OCI-LY1 (cell line): ENCODE measurements at regions not wholly inside any gene's neighbourhood (a gene's known extent, or its start where the extent isn't known, plus 50 kb on each side); places are given as distances from the start of the nearest gene placed in this dataset.

Experiments
- H2AFZ ChIP-seq: fragments of 200-600 bp; sonication (generic), shearing (Covaris generic); 2 replicates; pipeline ENCODE4 v1.6.0; 2014; ENCODE audit warnings: antibody characterized with exemption, mild to moderate bottlenecking, low read length
- H3F3A ChIP-seq: fragments of 200-600 bp; sonication (generic), shearing (Covaris generic); 2 replicates; pipeline ENCODE4 v1.6.0; 2014; ENCODE audit warnings: mild to moderate bottlenecking, antibody characterized with exemption, low read length, moderate library complexity; ENCODE audit not compliant: insufficient read depth
- H3K27ac ChIP-seq: fragments of 200-600 bp; sonication (generic); 2 replicates; pipeline ENCODE4 v1.5.1; 2014; ENCODE audit warnings: low read length, mixed run types, mild to moderate bottlenecking, low read depth; ENCODE audit not compliant: poor library complexity, severe bottlenecking
- H3K27me3 ChIP-seq: fragments of 200-600 bp; sonication (generic); 2 replicates; pipeline ENCODE4 v1.6.0; 2014; ENCODE audit warnings: antibody characterized with exemption, mild to moderate bottlenecking, low read length, moderate library complexity; ENCODE audit not compliant: insufficient read depth
- H3K36me3 ChIP-seq: fragments of 200-600 bp; sonication (generic); 2 replicates; pipeline ENCODE4 v1.6.1; 2014; ENCODE audit warnings: mild to moderate bottlenecking, antibody characterized with exemption, low read length, moderate library complexity, mixed read lengths; ENCODE audit not compliant: insufficient read depth
- H3K4me1 ChIP-seq: fragments of 200-600 bp; sonication (generic); 2 replicates; pipeline ENCODE4 v1.5.1; 2014; ENCODE audit warnings: mild to moderate bottlenecking, low read length, moderate library complexity; ENCODE audit not compliant: insufficient read depth, severe bottlenecking
- H3K4me2 ChIP-seq: fragments of 200-600 bp; sonication (generic), shearing (Covaris generic); 2 replicates; pipeline ENCODE4 v1.6.1; 2014; ENCODE audit warnings: low read length
- H3K4me3 ChIP-seq: fragments of 200-600 bp; sonication (generic); 2 replicates; pipeline ENCODE4 v1.5.1; 2014; ENCODE audit warnings: low read length, low read depth, mild to moderate bottlenecking, mixed read lengths; ENCODE audit not compliant: poor library complexity, severe bottlenecking
- H3K79me2 ChIP-seq: fragments of 200-600 bp; shearing (Covaris generic); 2 replicates; pipeline ENCODE4 v1.6.1; 2016; ENCODE audit warnings: mixed run types, low read length, mixed read lengths; ENCODE audit not compliant: insufficient read depth
- H3K9ac ChIP-seq: fragments of 200-600 bp; sonication (generic), shearing (Covaris generic); 2 replicates; pipeline ENCODE4 v1.6.1; 2014; ENCODE audit warnings: mild to moderate bottlenecking, low read length, mixed read lengths
- H3K9me2 ChIP-seq: fragments of 200-600 bp; sonication (generic), shearing (Covaris generic); 2 replicates; pipeline ENCODE4 v1.6.1; 2014; ENCODE audit warnings: low read depth, mild to moderate bottlenecking, low read length, mixed read lengths
- H3K9me3 ChIP-seq: fragments of 200-600 bp; shearing (Covaris generic); 2 replicates; pipeline ENCODE4 v1.6.1; 2014; ENCODE audit warnings: low read length, mixed read lengths
- H4K20me1 ChIP-seq: fragments of 200-600 bp; sonication (generic), shearing (Covaris generic); 2 replicates; pipeline ENCODE4 v1.6.0; 2016; ENCODE audit warnings: mild to moderate bottlenecking, low read length; ENCODE audit not compliant: insufficient read depth
- CTCF ChIP-seq: fragments of 200-600 bp; sonication (generic), shearing (Covaris generic); IDR thresholded peaks from 2 replicates; pipeline ENCODE4 v1.5.1; 2017; ENCODE audit warnings: mild to moderate bottlenecking, antibody characterized with exemption, low read length, moderate library complexity, mixed read lengths
- EZH2 ChIP-seq: fragments of 200-600 bp; sonication (generic), shearing (Covaris generic); IDR thresholded peaks from 2 replicates; pipeline ENCODE4 v1.8.0; 2017; ENCODE audit warnings: borderline replicate concordance, mixed run types, mild to moderate bottlenecking, antibody characterized with exemption, low read length, moderate library complexity, mixed read lengths

GRCh38 chr5:27590503-27590902 lies 552.1 kb upstream of the CDH9 start:
- TF ChIP-seq EZH2 (no peak), CTCF (no peak)
- H3K9me3 ChIP-seq: no peaks in the 10 kb centered on the region
- H3K27me3 ChIP-seq: no peaks in the 10 kb centered on the region
- no peaks in the 10 kb centered on the region for H3F3A ChIP-seq
- no peak overlapping the region for H3K9ac ChIP-seq
- no peak overlapping the region for H2AFZ ChIP-seq
- no peaks in the 10 kb centered on the region for H4K20me1 ChIP-seq
- H3K4me2 ChIP-seq: no peak overlapping the region
- no peaks in the 10 kb centered on the region for H3K79me2 ChIP-seq
- H3K4me3 ChIP-seq: no peak overlapping the region
- no peaks in the 10 kb centered on the region for H3K36me3 ChIP-seq
- no peak overlapping the region for H3K27ac ChIP-seq
- H3K4me1 ChIP-seq: no peaks in the 10 kb centered on the region
- no peaks in the 10 kb centered on the region for H3K9me2 ChIP-seq

- no peak overlapping the region for H3K9ac ChIP-seq
- no peak for TF ChIP-seq CTCF
- TF ChIP-seq EZH2: no peak
- H3K4me2 ChIP-seq: no peak overlapping the region
- no peaks in the 10 kb centered on the region for H3K79me2 ChIP-seq
- H3K4me3 ChIP-seq: no peak overlapping the region
- H3K9me2 ChIP-seq: no peaks in the 10 kb centered on the region; the same call in 1 of the 2 replicates
- H3K4me1 ChIP-seq: no peaks in the 10 kb centered on the region
- no peak overlapping the region for H3K27ac ChIP-seq
- no peaks in the 10 kb centered on the region for H3K36me3 ChIP-seq
- H3K27me3 ChIP-seq: no peaks in the 10 kb centered on the region
- H2AFZ ChIP-seq: no peak overlapping the region
- H4K20me1 ChIP-seq: no peaks in the 10 kb centered on the region
- no peaks in the 10 kb centered on the region for H3F3A ChIP-seq
- H3K9me3 ChIP-seq: no peaks in the 10 kb centered on the region
Measured at GRCh38 chr5:27578279-27578678, 539.9 kb upstream of the CDH9 start.

GRCh38 chr5:27571681-27572080 lies 533.3 kb upstream of the CDH9 start:
- H2AFZ ChIP-seq: no peak overlapping the region
- TF ChIP-seq EZH2 (no peak), CTCF (no peak)

More at GRCh38 chr5:27571681-27572080, 533.3 kb upstream of the CDH9 start:
- Histone ChIP-seq H3K9me2 (no peaks in the 10 kb centered on the region), H3K36me3 (no peaks in the 10 kb centered on the region), H3F3A (no peaks in the 10 kb centered on the region), H3K9me3 (no peaks in the 10 kb centered on the region), H3K4me2 (no peak overlapping the region), H4K20me1 (no peaks in the 10 kb centered on the region), H3K79me2 (no peaks in the 10 kb centered on the region), H3K27ac (no peak overlapping the region), H3K4me1 (no peaks in the 10 kb centered on the region), H3K4me3 (no peak overlapping the region), H3K9ac (no peak overlapping the region), H3K27me3 (no peaks in the 10 kb centered on the region)
